GM12865 (cell line): ENCODE measurements at regions not wholly inside any gene's neighbourhood (a gene's known extent, or its start where the extent isn't known, plus 50 kb on each side); places are given as distances from the start of the nearest gene placed in this dataset.

Experiments
- DNase-seq: peaks from one replicate; pipeline ENCODE4 v3.0.0; 2010; ENCODE audit warnings: low read depth
- H3K4me3 ChIP-seq: 2 replicates; pipeline ENCODE4 v1.5.1; 2011; ENCODE audit warnings: mild to moderate bottlenecking, low read depth, low read length, control low read depth
- CTCF ChIP-seq: IDR thresholded peaks from 2 replicates; pipeline ENCODE4 v1.5.1; 2011; ENCODE audit warnings: low read length, control low read depth, low read depth, inconsistent platforms; ENCODE audit not compliant: insufficient read depth; ENCODE audit errors: missing control alignments

GRCh38 chr13:47184321-47184720 is 287.5 kb upstream of the HTR2A start:
- H3K4me3 ChIP-seq, result no peak overlapping the region
- no peak for DNase-seq
- TF ChIP-seq CTCF, result no peak

DNA sequence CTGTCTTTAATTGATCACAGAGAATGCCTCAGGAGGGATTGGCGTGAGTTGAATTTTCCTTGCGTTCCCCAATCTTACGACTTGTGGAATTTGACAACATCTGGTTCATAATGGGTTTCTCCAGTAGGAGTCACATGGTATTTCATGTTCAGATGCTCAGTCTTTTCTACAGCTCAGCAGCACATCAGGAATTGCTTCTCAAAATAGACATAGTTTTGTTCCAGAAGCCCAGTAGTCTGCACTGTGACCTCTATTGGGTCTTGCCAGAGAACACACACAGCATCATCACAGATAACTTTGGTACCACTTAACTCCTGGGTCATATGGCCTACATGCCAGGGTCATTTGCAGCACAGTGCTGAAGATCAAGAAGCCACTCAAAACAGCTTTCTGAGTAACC is 282.5 kb upstream of the HTR2A start:
- TF ChIP-seq CTCF, result no peak

GRCh38 chr13:47178090-47178950 is 281.5 kb upstream of the HTR2A start:
- no peak for TF ChIP-seq CTCF
- no peak overlapping the region for H3K4me3 ChIP-seq
- DNase-seq, result no peak

More for the DNA sequence above, 282.5 kb upstream of the HTR2A start:
- no peak for DNase-seq
- no peak overlapping the region for H3K4me3 ChIP-seq

DNA sequence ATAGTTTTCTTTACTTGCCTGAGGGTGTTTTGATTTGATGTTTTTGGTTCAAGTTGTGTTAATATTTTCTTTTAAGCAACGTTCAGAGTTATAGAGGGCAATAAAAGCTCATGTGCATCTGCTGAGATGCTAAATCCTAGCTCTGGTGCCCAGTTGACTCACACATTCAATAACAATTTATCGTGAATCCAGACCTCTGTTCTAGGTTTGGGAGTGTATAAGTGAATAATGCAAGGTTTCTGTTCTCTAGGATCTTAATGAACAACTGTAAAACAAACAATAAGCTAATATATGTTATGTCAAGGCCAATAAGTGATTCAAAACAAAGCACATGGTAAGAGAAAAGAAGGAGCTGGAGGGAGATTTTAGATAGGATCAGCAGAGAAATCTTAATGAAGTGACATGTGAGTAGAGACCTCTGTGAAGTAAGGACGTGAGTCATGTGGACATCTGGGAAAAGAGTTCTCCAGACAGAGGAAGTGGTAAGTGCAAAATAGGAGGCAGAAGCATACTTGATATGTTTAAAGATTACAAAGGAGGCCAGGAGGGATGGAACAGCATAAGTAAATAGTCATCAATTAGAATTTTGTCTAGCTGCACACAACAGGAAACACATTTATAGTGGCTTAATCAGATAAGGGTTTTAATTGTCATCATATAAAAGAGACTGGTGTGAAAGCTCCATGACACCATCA is 278.5 kb upstream of the HTR2A start:
- DNase-seq, result no peak
- no peak overlapping the region for H3K4me3 ChIP-seq
- TF ChIP-seq CTCF, result no peak

DNA sequence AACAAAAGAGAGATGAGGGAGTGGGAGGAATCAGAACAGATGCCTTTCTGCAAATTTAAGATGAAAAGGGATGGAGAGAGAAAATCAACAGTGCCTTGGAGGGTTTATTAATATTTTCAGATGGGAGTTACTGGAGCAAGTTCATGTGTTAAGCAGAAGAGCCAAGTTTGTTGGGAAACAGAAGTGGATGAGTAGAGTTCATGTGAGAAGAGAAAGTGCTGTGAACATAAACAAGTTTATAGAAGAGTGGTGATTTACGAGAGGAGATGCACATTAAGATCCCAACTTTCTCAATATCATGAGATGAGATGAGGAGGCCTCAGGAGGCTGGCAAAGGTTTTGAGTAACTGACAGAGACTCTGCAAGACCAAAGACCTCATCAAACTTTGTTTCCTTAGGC is 274.1 kb upstream of the HTR2A start:
- no peak for TF ChIP-seq CTCF
- DNase-seq, result no peak
- no peak overlapping the region for H3K4me3 ChIP-seq

DNA sequence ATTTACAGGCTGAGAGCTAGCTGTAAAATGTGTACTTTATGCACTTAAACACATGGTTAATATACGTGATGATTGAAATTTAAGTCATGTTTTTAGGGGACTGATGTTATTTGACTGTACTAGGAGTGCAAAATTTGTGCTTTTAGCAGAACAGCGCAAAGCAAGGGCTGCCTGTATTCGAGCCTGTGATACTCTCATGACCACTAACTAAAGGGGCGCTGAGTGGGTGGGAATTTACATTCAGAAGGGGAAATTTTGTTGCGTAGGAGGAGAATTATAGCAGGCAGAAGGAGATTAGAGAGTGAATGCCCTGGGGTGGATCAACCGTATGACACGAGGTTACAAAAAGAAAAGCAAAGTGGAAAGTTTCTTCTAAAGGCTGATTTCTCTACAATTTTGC is 271.8 kb upstream of the HTR2A start:
- no peak for TF ChIP-seq CTCF
- DNase-seq, result no peak
- H3K4me3 ChIP-seq, result no peak overlapping the region
